Bronchial epithelial cell (primary cell): ENCODE measurements at regions not wholly inside any gene's neighbourhood (a gene's known extent, or its start where the extent isn't known, plus 50 kb on each side); places are given as distances from the start of the nearest gene placed in this dataset.

ENCODE experiments used
- DNase-seq: peaks from one replicate; pipeline ENCODE4 v3.0.0-alpha.2; 2010; ENCODE audit warnings: low read depth
- FAIRE-seq: peaks from 2 replicates; lab custom pipeline; 2011; peaks lifted over from hg19 to GRCh38; lab: Jason Lieb, UNC
- H3K27me3 ChIP-seq: 2 replicates; pipeline ENCODE4 v1.5.1; 2011; ENCODE audit warnings: low read length; ENCODE audit not compliant: control insufficient read depth, insufficient read depth
- H3K36me3 ChIP-seq: 2 replicates; pipeline ENCODE4 v1.5.1; 2011; ENCODE audit warnings: low read length; ENCODE audit not compliant: control insufficient read depth, insufficient read depth
- H3K4me3 ChIP-seq: 2 replicates; pipeline ENCODE4 v1.5.1; 2011; ENCODE audit warnings: mild to moderate bottlenecking, low read depth, low read length, control low read depth
- CTCF ChIP-seq: IDR thresholded peaks from 2 replicates; pipeline ENCODE4 v1.5.1; 2011; ENCODE audit warnings: mild to moderate bottlenecking, moderate library complexity, low read length, control low read depth, inconsistent platforms; ENCODE audit not compliant: insufficient read depth, severe bottlenecking

GRCh38 chr1:189962181-189962580 is 515.5 kb downstream of the BRINP3 start:
- DNase-seq (peak; percentile 50), FAIRE-seq (no peak)
- no peak for TF ChIP-seq CTCF

GRCh38 chr1:189970331-189971230 is 507.1 kb downstream of the BRINP3 start:
- TF ChIP-seq CTCF = no peak
- Histone ChIP-seq H3K4me3 (no peak overlapping the region), H3K36me3 (no peaks in the 10 kb centered on the region), H3K27me3 (no peaks in the 10 kb centered on the region)
- FAIRE-seq (no peak), DNase-seq (peak; percentile 4)

More at GRCh38 chr1:189962181-189962580, 515.5 kb downstream of the BRINP3 start:
- no peaks in the 10 kb centered on the region for H3K27me3 ChIP-seq
- no peaks in the 10 kb centered on the region for H3K36me3 ChIP-seq
- H3K4me3 ChIP-seq = no peak overlapping the region

DNA sequence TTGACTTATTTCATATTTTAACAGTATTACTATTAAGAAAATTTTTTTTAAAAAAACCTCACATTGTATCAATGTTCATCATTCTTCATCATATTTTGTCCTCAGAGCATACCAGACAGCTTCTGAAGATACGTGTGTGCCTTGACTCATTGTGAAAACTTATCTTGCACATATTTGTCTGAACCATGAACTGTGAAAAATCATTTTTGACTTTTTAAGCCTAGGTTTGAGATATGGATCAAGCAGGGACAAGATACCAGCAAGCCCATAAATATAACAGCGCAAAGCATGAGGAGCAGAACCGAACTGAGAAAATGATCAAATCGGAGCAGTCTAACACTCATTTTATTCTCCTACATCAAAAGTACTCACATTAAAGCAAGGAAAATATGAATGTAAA is 506.0 kb downstream of the BRINP3 start:
- DNase-seq = no peak
- FAIRE-seq = no peak
- H3K4me3 ChIP-seq = no peak overlapping the region
- H3K36me3 ChIP-seq = no peaks in the 10 kb centered on the region
- no peaks in the 10 kb centered on the region for H3K27me3 ChIP-seq
- TF ChIP-seq CTCF = no peak

GRCh38 chr1:189977184-189977583 is 500.5 kb downstream of the BRINP3 start:
- no peak for FAIRE-seq
- no peak for TF ChIP-seq CTCF

GRCh38 chr1:189983166-189983890 is 494.3 kb downstream of the BRINP3 start:
- DNase-seq = no peak
- no peak for FAIRE-seq
- H3K36me3 ChIP-seq = no peaks in the 10 kb centered on the region
- no peaks in the 10 kb centered on the region for H3K27me3 ChIP-seq
- TF ChIP-seq CTCF = no peak
- H3K4me3 ChIP-seq = no peak overlapping the region

More at GRCh38 chr1:189977184-189977583, 500.5 kb downstream of the BRINP3 start:
- H3K4me3 ChIP-seq = no peak overlapping the region
- no peaks in the 10 kb centered on the region for H3K36me3 ChIP-seq
- DNase-seq = no peak
- no peaks in the 10 kb centered on the region for H3K27me3 ChIP-seq
